HL-60 (cell line): ENCODE measurements at regions not wholly inside any gene's neighbourhood (a gene's known extent, or its start where the extent isn't known, plus 50 kb on each side); places are given as distances from the start of the nearest gene placed in this dataset.

Source experiments
- DNase-seq, 2 experiments: peaks; one replicate each; pipeline ENCODE4 v3.0.0-alpha.2; 2010 to 2020; ENCODE audit warnings: low read depth in 1 of 2, low spot score in 1 of 2
- H3K27ac ChIP-seq: fragments of 250-450 bp; sonication (Bioruptor Pico); replicated peaks from 2 replicates; pipeline ENCODE4 v1.5.1; 2020; ENCODE audit warnings: mild to moderate bottlenecking, moderate library complexity
- H3K27me3 ChIP-seq: fragments of 250-450 bp; sonication (Bioruptor Pico); 2 replicates; pipeline ENCODE4 v1.5.1; 2021; ENCODE audit warnings: mild to moderate bottlenecking, moderate library complexity; ENCODE audit not compliant: insufficient read depth, poor library complexity, severe bottlenecking
- H3K4me3 ChIP-seq: replicated peaks from 2 replicates; pipeline ENCODE4 v1.5.1; 2011; ENCODE audit warnings: mild to moderate bottlenecking, control low read depth, low read length; ENCODE audit not compliant: insufficient read depth
- GABPA ChIP-seq: IDR thresholded peaks from 2 replicates; pipeline ENCODE4 v1.6.1; 2012; ENCODE audit warnings: low read depth
- POLR2AphosphoS5 ChIP-seq: IDR thresholded peaks from 2 replicates; pipeline ENCODE4 v1.6.1; 2012; ENCODE audit warnings: low read depth
- SPI1 ChIP-seq: IDR thresholded peaks from 2 replicates; pipeline ENCODE4 v1.6.1; 2012; ENCODE audit warnings: low read depth, mild to moderate bottlenecking, borderline replicate concordance
- TF ChIP-seq, protein P1 (sequence below): IDR thresholded peaks from one replicate; pipeline ENCODE4 v1.5.1; 2011; ENCODE audit warnings: low read length, control low read depth, inconsistent platforms; ENCODE audit not compliant: insufficient read depth
- TF ChIP-seq, protein P2 (sequence below): IDR thresholded peaks from 2 replicates; pipeline ENCODE4 v1.6.1; 2012; ENCODE audit warnings: low read depth; ENCODE audit not compliant: insufficient replicate concordance

DNA sequence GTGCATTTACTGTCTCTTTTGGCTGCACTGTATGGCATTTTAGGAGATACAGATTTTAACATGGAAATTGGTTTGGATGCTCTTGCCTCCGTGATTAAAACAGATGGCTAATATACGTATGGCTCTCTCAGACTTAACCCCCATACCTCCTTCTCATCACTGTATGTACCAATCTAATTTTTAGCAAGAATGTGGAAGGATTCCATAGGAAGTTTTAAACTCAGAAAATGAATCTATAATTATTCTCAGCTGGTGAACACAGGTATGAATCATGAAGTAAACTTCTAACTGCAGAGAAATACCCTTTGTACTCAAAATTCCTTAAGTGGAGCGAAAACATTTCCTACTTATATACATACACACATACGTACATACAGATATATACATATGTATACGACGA is 210.5 kb upstream of the NEIL3 start:
- Histone ChIP-seq H3K27me3 (no peaks in the 10 kb centered on the region), H3K27ac (no peak overlapping the region), H3K4me3 (no peak overlapping the region)
- TF ChIP-seq SPI1 = no peak
- TF ChIP-seq POLR2AphosphoS5 = no peak
- TF ChIP-seq GABPA = no peak
- TF ChIP-seq, protein P1, sequence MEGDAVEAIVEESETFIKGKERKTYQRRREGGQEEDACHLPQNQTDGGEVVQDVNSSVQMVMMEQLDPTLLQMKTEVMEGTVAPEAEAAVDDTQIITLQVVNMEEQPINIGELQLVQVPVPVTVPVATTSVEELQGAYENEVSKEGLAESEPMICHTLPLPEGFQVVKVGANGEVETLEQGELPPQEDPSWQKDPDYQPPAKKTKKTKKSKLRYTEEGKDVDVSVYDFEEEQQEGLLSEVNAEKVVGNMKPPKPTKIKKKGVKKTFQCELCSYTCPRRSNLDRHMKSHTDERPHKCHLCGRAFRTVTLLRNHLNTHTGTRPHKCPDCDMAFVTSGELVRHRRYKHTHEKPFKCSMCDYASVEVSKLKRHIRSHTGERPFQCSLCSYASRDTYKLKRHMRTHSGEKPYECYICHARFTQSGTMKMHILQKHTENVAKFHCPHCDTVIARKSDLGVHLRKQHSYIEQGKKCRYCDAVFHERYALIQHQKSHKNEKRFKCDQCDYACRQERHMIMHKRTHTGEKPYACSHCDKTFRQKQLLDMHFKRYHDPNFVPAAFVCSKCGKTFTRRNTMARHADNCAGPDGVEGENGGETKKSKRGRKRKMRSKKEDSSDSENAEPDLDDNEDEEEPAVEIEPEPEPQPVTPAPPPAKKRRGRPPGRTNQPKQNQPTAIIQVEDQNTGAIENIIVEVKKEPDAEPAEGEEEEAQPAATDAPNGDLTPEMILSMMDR = no peak
- TF ChIP-seq, protein P2, sequence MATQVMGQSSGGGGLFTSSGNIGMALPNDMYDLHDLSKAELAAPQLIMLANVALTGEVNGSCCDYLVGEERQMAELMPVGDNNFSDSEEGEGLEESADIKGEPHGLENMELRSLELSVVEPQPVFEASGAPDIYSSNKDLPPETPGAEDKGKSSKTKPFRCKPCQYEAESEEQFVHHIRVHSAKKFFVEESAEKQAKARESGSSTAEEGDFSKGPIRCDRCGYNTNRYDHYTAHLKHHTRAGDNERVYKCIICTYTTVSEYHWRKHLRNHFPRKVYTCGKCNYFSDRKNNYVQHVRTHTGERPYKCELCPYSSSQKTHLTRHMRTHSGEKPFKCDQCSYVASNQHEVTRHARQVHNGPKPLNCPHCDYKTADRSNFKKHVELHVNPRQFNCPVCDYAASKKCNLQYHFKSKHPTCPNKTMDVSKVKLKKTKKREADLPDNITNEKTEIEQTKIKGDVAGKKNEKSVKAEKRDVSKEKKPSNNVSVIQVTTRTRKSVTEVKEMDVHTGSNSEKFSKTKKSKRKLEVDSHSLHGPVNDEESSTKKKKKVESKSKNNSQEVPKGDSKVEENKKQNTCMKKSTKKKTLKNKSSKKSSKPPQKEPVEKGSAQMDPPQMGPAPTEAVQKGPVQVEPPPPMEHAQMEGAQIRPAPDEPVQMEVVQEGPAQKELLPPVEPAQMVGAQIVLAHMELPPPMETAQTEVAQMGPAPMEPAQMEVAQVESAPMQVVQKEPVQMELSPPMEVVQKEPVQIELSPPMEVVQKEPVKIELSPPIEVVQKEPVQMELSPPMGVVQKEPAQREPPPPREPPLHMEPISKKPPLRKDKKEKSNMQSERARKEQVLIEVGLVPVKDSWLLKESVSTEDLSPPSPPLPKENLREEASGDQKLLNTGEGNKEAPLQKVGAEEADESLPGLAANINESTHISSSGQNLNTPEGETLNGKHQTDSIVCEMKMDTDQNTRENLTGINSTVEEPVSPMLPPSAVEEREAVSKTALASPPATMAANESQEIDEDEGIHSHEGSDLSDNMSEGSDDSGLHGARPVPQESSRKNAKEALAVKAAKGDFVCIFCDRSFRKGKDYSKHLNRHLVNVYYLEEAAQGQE = no peak
- DNase-seq = no peak

DNA sequence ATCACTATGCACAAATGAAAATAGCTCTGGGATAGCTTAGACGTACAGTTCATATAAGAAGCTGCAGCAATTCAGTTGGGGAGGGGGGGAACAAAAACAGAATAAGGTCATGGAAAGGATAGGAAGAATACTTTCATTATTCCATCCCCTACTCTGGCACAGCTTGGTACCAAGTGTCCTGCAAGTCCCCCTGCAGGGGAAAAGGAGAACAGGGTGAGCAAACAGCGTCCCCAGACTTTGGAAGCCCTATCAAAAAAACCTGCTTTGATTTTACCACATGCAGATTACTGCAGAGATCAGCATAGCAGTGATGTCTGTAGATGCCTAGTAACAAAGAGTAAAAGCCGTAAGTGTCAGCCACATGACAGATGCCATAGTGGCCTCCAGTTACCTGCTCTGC is 209.4 kb upstream of the NEIL3 start:
- H3K27ac ChIP-seq = no peak overlapping the region
- no peak overlapping the region for H3K4me3 ChIP-seq
- H3K27me3 ChIP-seq = no peaks in the 10 kb centered on the region
- TF ChIP-seq, protein P1 = no peak
- no peak for TF ChIP-seq POLR2AphosphoS5
- TF ChIP-seq, protein P2 = no peak
- no peak for DNase-seq

GRCh38 chr4:177103619-177104018 is 206.1 kb upstream of the NEIL3 start:
- TF ChIP-seq, protein P2 = no peak
- TF ChIP-seq SPI1 (no peak), GABPA (no peak), POLR2AphosphoS5 (no peak)
- TF ChIP-seq, protein P1 = no peak
- DNase-seq = no peak
- H3K27me3 ChIP-seq = no peaks in the 10 kb centered on the region
- H3K27ac ChIP-seq = no peak overlapping the region
- H3K4me3 ChIP-seq = no peak overlapping the region
